Liver (tissue), 8 donors: ENCODE measurements at regions not wholly inside any gene's neighbourhood (a gene's known extent, or its start where the extent isn't known, plus 50 kb on each side); places are given as distances from the start of the nearest gene placed in this dataset.
"Not testable (repeated sequence)": the region's sequence is repeated elsewhere in the genome, so short reads cannot be mapped to it uniquely, and the experiment has no call there.

Source experiments
- DNase-seq: peaks from one replicate; pipeline ENCODE4 v3.0.0-alpha.2; 2017; ENCODE audit warnings: low spot score
- H3K27ac ChIP-seq, 2 donors: one replicate each; pipeline ENCODE4 v1.7.0; 2013; ENCODE audit warnings: inconsistent platforms in 2 of 2, low read length in 2 of 2, control low read depth in 1 of 2, low read depth in 1 of 2, mild to moderate bottlenecking in 1 of 2
- H3K27me3 ChIP-seq, 4 donors: one replicate each; pipeline versions ENCODE4 v1.6.1 to v1.7.0; 2013; ENCODE audit warnings: low read length in 3 of 4, inconsistent platforms in 1 of 4, mild to moderate bottlenecking in 1 of 4, moderate library complexity in 1 of 4; ENCODE audit not compliant: control insufficient read depth in 4 of 4, insufficient read depth in 4 of 4
- H3K36me3 ChIP-seq, 4 donors: one replicate each; pipeline versions ENCODE4 v1.6.1 to v1.7.0; 2013; ENCODE audit warnings: low read length in 3 of 4, mild to moderate bottlenecking in 3 of 4, low read depth in 1 of 4, moderate library complexity in 1 of 4; ENCODE audit not compliant: control insufficient read depth in 4 of 4, insufficient read depth in 3 of 4
- H3K4me1 ChIP-seq, 4 donors: one replicate each; pipeline versions ENCODE4 v1.6.1 to v1.7.0; 2013; ENCODE audit warnings: low read length in 3 of 4, mild to moderate bottlenecking in 3 of 4, moderate library complexity in 1 of 4; ENCODE audit not compliant: control insufficient read depth in 4 of 4, insufficient read depth in 4 of 4
- H3K4me3 ChIP-seq, 3 donors: one replicate each; pipeline versions ENCODE4 v1.6.1 to v1.7.0; 2013; ENCODE audit warnings: low read length in 3 of 3, control low read depth in 1 of 3, low read depth in 1 of 3, mild to moderate bottlenecking in 1 of 3
- H3K9ac ChIP-seq, 2 donors: one replicate each; pipeline ENCODE4 v1.7.0; 2013; ENCODE audit warnings: low read length in 2 of 2, mild to moderate bottlenecking in 2 of 2, moderate library complexity in 2 of 2, control low read depth in 1 of 2, low read depth in 1 of 2
- H3K9me3 ChIP-seq, 4 donors: one replicate each; pipeline versions ENCODE4 v1.6.1 to v1.7.0; 2013; ENCODE audit warnings: low read length in 3 of 4; ENCODE audit not compliant: control insufficient read depth in 4 of 4
- ATF3 ChIP-seq: IDR thresholded peaks from 2 replicates; pipeline ENCODE4 v1.6.1; 2016; ENCODE audit warnings: antibody characterized with exemption
- CTCF ChIP-seq: fragments of 150-350 bp; IDR thresholded peaks from 2 replicates; pipeline ENCODE4 v1.5.1; 2017; ENCODE audit warnings: improper control_type of control experiment, low read depth, low read length; ENCODE audit not compliant: missing input control
- EGR1 ChIP-seq, 2 donors: IDR thresholded peaks; 2 replicates each; pipeline ENCODE4 v1.6.1; 2016 to 2018; ENCODE audit warnings: antibody characterized with exemption in 2 of 2, low read depth in 2 of 2
- FOXA1 ChIP-seq: IDR thresholded peaks from 2 replicates; pipeline ENCODE4 v1.6.1; 2016; ENCODE audit warnings: antibody characterized with exemption
- FOXA2 ChIP-seq: IDR thresholded peaks from 2 replicates; pipeline ENCODE4 v1.6.1; 2016; ENCODE audit warnings: antibody characterized with exemption
- GABPA ChIP-seq, 2 donors: IDR thresholded peaks in 1 of 2; conservative IDR thresholded peaks in 1 of 2; 2 replicates each; pipeline ENCODE4 v1.6.1; 2016; ENCODE audit warnings: antibody characterized with exemption in 2 of 2, mild to moderate bottlenecking in 1 of 2, moderate library complexity in 1 of 2
- HNF4G ChIP-seq: IDR thresholded peaks from 2 replicates; pipeline ENCODE4 v1.6.1; 2016; ENCODE audit warnings: antibody characterized with exemption
- JUND ChIP-seq, 2 donors: IDR thresholded peaks; 2 replicates each; pipeline ENCODE4 v1.6.1; 2016; ENCODE audit warnings: antibody characterized with exemption in 2 of 2
- NR2F2 ChIP-seq: IDR thresholded peaks from 2 replicates; pipeline ENCODE4 v1.6.1; 2016; ENCODE audit warnings: antibody characterized with exemption
- RAD21 ChIP-seq, 2 donors: IDR thresholded peaks; 2 replicates each; pipeline ENCODE4 v1.6.1; 2016; ENCODE audit warnings: antibody characterized with exemption in 2 of 2, mild to moderate bottlenecking in 2 of 2
- RXRA ChIP-seq, 2 donors: IDR thresholded peaks; 2 replicates each; pipeline ENCODE4 v1.6.1; 2017 to 2018; ENCODE audit warnings: antibody characterized with exemption in 2 of 2, mild to moderate bottlenecking in 1 of 2
- SP1 ChIP-seq: IDR thresholded peaks from 2 replicates; pipeline ENCODE4 v1.6.1; 2018; ENCODE audit warnings: antibody characterized with exemption, mild to moderate bottlenecking
- TAF1 ChIP-seq: conservative IDR thresholded peaks from 2 replicates; pipeline ENCODE4 v1.6.1; 2016; ENCODE audit warnings: antibody characterized with exemption, mild to moderate bottlenecking
- ZBTB33 ChIP-seq: IDR thresholded peaks from 2 replicates; pipeline ENCODE4 v1.6.1; 2016; ENCODE audit warnings: antibody characterized with exemption
- WGBS: extraction: QIAGEN DNeasy Blood & Tissue Kit; methylation state at CpG from one replicate; pipeline ENCODE4 v1.1.7; 2013; 5-methylcytosine and 5-hydroxymethylcytosine counted together
- donor health status: healthy.
- donor health status: healthy.
- donor health status: healthy.
- donor health status: healthy.
- donor health status: healthy.

- not testable (repeated sequence) for H3K27ac ChIP-seq, H3K4me3 ChIP-seq, DNase-seq, H3K9ac ChIP-seq, H3K9me3 ChIP-seq, H3K27me3 ChIP-seq, H3K36me3 ChIP-seq, H3K4me1 ChIP-seq
- WGBS, result 77% methylated on average over 11 of the region's 11 CpGs
- peak; percentile 28 to 36 for TF ChIP-seq RAD21 (IDR thresholded peaks at IDR 0.05)
Observed at GRCh38 chr9:32148553-32148952, 235.9 kb upstream of the ACO1 start.

- H3K36me3 ChIP-seq, result no peaks in the 10 kb centered on the region
- no peak for DNase-seq
- WGBS, result 53% methylated on average over 1 of the region's 1 CpG
Observed at GRCh38 chr9:32161209-32161608, 223.2 kb upstream of the ACO1 start.

GRCh38 chr9:32161720-32162119 is 222.7 kb upstream of the ACO1 start:
- H3K4me3 ChIP-seq, result no peak overlapping the region
- peaks cover 0 to 2% (median 0%) of the 10 kb centered on the region in 4 donors for H3K27me3 ChIP-seq
- H3K9me3 ChIP-seq, result no peaks in the 10 kb centered on the region
- H3K4me1 ChIP-seq, result no peaks in the 10 kb centered on the region
- DNase-seq, result no peak
- H3K27ac ChIP-seq, result no peak overlapping the region
- TF ChIP-seq SP1 (no peak), EGR1 (IDR thresholded peaks at IDR 0.05; ENCODE audit: low read depth in 2 of 2) (no peak), TAF1 (no peak), ATF3 (no peak), RAD21 (IDR thresholded peaks at IDR 0.05) (no peak), HNF4G (no peak), RXRA (IDR thresholded peaks at IDR 0.05) (no peak), FOXA1 (no peak), GABPA (IDR thresholded peaks at IDR 0.05 in 1 of 2, conservative IDR thresholded peaks at IDR 0.05 in 1 of 2) (no peak)
- 37% methylated on average over 2 of the region's 2 CpGs for WGBS
- H3K9ac ChIP-seq, result no peak overlapping the region
- H3K36me3 ChIP-seq, result no peaks in the 10 kb centered on the region

More at GRCh38 chr9:32161209-32161608, 223.2 kb upstream of the ACO1 start:
- Histone ChIP-seq H3K4me3 (no peak overlapping the region), H3K4me1 (no peaks in the 10 kb centered on the region), H3K27ac (no peak overlapping the region), H3K27me3 (peaks cover 0 to 2% (median 0%) of the 10 kb centered on the region in 4 donors), H3K9me3 (no peaks in the 10 kb centered on the region), H3K9ac (no peak overlapping the region)
- TF ChIP-seq TAF1 (no peak), CTCF (no peak), NR2F2 (no peak), RAD21 (IDR thresholded peaks at IDR 0.05) (no peak), ZBTB33 (no peak), JUND (IDR thresholded peaks at IDR 0.05) (no peak), EGR1 (IDR thresholded peaks at IDR 0.05; ENCODE audit: low read depth in 2 of 2) (no peak), HNF4G (no peak), GABPA (IDR thresholded peaks at IDR 0.05 in 1 of 2, conservative IDR thresholded peaks at IDR 0.05 in 1 of 2) (no peak), FOXA1 (no peak), FOXA2 (no peak)

GRCh38 chr9:32166316-32166715 is 218.1 kb upstream of the ACO1 start:
- not testable (repeated sequence) for H3K4me1 ChIP-seq, H3K27ac ChIP-seq, H3K36me3 ChIP-seq, H3K9ac ChIP-seq, H3K4me3 ChIP-seq, DNase-seq, H3K9me3 ChIP-seq, H3K27me3 ChIP-seq
- 88% methylated on average over 8 of the region's 8 CpGs for WGBS
